GM23338 (cell line): ENCODE measurements at regions not wholly inside any gene's neighbourhood (a gene's known extent, or its start where the extent isn't known, plus 50 kb on each side); places are given as distances from the start of the nearest gene placed in this dataset.

Source experiments
- ATAC-seq: fragments of 200-7000 bp; cut with Tn5 transposase; 3 replicates; pipeline ENCODE4 v1.9.1; 2020
- DNase-seq: peaks from one replicate; pipeline ENCODE4 v3.0.0-alpha.2; 2015; ENCODE audit warnings: low spot score
- H2AFZ ChIP-seq: fragments of 200-600 bp; sonication (generic); 2 replicates; pipeline ENCODE4 v1.8.0; 2016; ENCODE audit warnings: antibody characterized with exemption, mild to moderate bottlenecking, moderate library complexity
- H3F3A ChIP-seq: fragments of 200-600 bp; sonication (generic); replicated peaks from 2 replicates; pipeline ENCODE4 v1.8.0; 2017; ENCODE audit warnings: antibody characterized with exemption, mixed run types, low read depth
- H3K27ac ChIP-seq: fragments of 200-600 bp; sonication (generic); 2 replicates; pipeline ENCODE4 v1.6.1; 2016; ENCODE audit warnings: low read depth
- H3K27me3 ChIP-seq: fragments of 200-600 bp; sonication (generic); 2 replicates; pipeline ENCODE4 v1.8.0; 2016; ENCODE audit warnings: mild to moderate bottlenecking, mixed run types, moderate library complexity; ENCODE audit not compliant: insufficient read depth
- H3K36me3 ChIP-seq: fragments of 200-600 bp; sonication (generic); 2 replicates; pipeline ENCODE4 v1.8.0; 2016; ENCODE audit warnings: mild to moderate bottlenecking; ENCODE audit not compliant: insufficient read depth
- H3K4me1 ChIP-seq: fragments of 200-600 bp; sonication (generic); 2 replicates; pipeline ENCODE4 v1.8.0; 2016; ENCODE audit warnings: mild to moderate bottlenecking, moderate library complexity; ENCODE audit not compliant: insufficient read depth
- H3K4me2 ChIP-seq: fragments of 200-600 bp; sonication (generic); 2 replicates; pipeline ENCODE4 v1.7.1; 2017; ENCODE audit warnings: mixed run types
- H3K4me3 ChIP-seq: fragments of 200-600 bp; sonication (generic); 2 replicates; pipeline ENCODE4 v1.6.1; 2016; ENCODE audit warnings: mixed run types
- H3K79me2 ChIP-seq: fragments of 200-600 bp; sonication (generic); replicated peaks from 2 replicates; pipeline ENCODE4 v1.8.0; 2017; ENCODE audit warnings: mild to moderate bottlenecking; ENCODE audit not compliant: insufficient read depth
- H3K9me2 ChIP-seq: fragments of 200-600 bp; sonication (generic); 2 replicates; pipeline ENCODE4 v1.8.0; 2017; ENCODE audit not compliant: insufficient read depth
- H4K20me1 ChIP-seq: fragments of 200-600 bp; sonication (generic); replicated peaks from 2 replicates; pipeline ENCODE4 v1.8.0; 2017; ENCODE audit warnings: mild to moderate bottlenecking; ENCODE audit not compliant: insufficient read depth
- H3K27ac Mint-ChIP-seq: 2 replicates; pipeline ENCODE4 v1.8.0; 2020; ENCODE audit warnings: inconsistent platforms, mild to moderate bottlenecking, moderate library complexity, mixed read lengths
- H3K27me3 Mint-ChIP-seq: 3 replicates; pipeline ENCODE4 v1.8.0; 2022; ENCODE audit warnings: low read depth, mild to moderate bottlenecking, moderate library complexity, mixed read lengths, inconsistent platforms; ENCODE audit not compliant: insufficient read depth, poor library complexity
- H3K36me3 Mint-ChIP-seq: 3 replicates; pipeline ENCODE4 v1.8.0; 2021; ENCODE audit warnings: low read depth, mild to moderate bottlenecking, inconsistent platforms, moderate library complexity, mixed read lengths
- H3K4me1 Mint-ChIP-seq: 3 replicates; pipeline ENCODE4 v1.8.0; 2020; ENCODE audit warnings: mild to moderate bottlenecking, inconsistent platforms, mixed read lengths
- H3K4me3 Mint-ChIP-seq: 3 replicates; pipeline ENCODE4 v1.8.0; 2021; ENCODE audit warnings: moderate library complexity, mild to moderate bottlenecking, inconsistent platforms, mixed read lengths
- H3K9me3 Mint-ChIP-seq: 3 replicates; pipeline ENCODE4 v1.8.0; 2020; ENCODE audit warnings: moderate library complexity, mild to moderate bottlenecking, inconsistent platforms, mixed read lengths
- CREB1 ChIP-seq: fragments of 250-450 bp; sonication (Bioruptor Pico); IDR thresholded peaks from 2 replicates; pipeline ENCODE4 v1.5.0; 2020; ENCODE audit warnings: low read depth, mild to moderate bottlenecking, moderate library complexity
- CTCF ChIP-seq, 2 experiments: fragments of 200-600 bp in 1 of 2; sonication (generic) in 1 of 2; conservative IDR thresholded peaks; 2 replicates each; pipeline versions ENCODE4 v1.5.1 to v1.6.1; 2016 to 2017; ENCODE audit warnings: antibody characterized with exemption in 2 of 2, low read depth in 2 of 2, mild to moderate bottlenecking in 2 of 2, moderate library complexity in 1 of 2
- ETS1 ChIP-seq: IDR thresholded peaks from 2 replicates; pipeline ENCODE4 v1.6.1; 2016; ENCODE audit warnings: antibody characterized with exemption
- EZH2 ChIP-seq: fragments of 200-600 bp; sonication (generic); IDR thresholded peaks from one replicate; pipeline ENCODE4 v1.8.0; 2017; ENCODE audit warnings: antibody characterized with exemption, mild to moderate bottlenecking, low read depth; ENCODE audit not compliant: unreplicated experiment
- EZH2phosphoT487 ChIP-seq: fragments of 200-600 bp; sonication (generic); IDR thresholded peaks from one replicate; pipeline ENCODE4 v1.8.1; 2018; ENCODE audit warnings: antibody characterized with exemption; ENCODE audit not compliant: unreplicated experiment
- JUNB ChIP-seq: IDR thresholded peaks from one replicate; pipeline ENCODE4 v1.6.1; 2016; ENCODE audit warnings: antibody characterized with exemption; ENCODE audit not compliant: unreplicated experiment
- NANOG ChIP-seq: IDR thresholded peaks from 2 replicates; pipeline ENCODE4 v1.6.1; 2016; ENCODE audit warnings: antibody characterized with exemption, borderline replicate concordance
- POLR2AphosphoS5 ChIP-seq: IDR thresholded peaks from 2 replicates; pipeline ENCODE4 v1.6.1; 2016; ENCODE audit warnings: antibody characterized with exemption, low read depth
- REST ChIP-seq: IDR thresholded peaks from one replicate; pipeline ENCODE4 v1.6.1; 2018; ENCODE audit warnings: antibody characterized with exemption; ENCODE audit not compliant: unreplicated experiment
- STAT1 ChIP-seq: IDR thresholded peaks from one replicate; pipeline ENCODE4 v1.6.1; 2016; ENCODE audit warnings: antibody characterized with exemption; ENCODE audit not compliant: unreplicated experiment
- ZNF114 ChIP-seq: fragments of 250-450 bp; sonication (Bioruptor Pico); IDR thresholded peaks from 2 replicates; pipeline ENCODE4 v1.5.0; 2020; ENCODE audit warnings: mild to moderate bottlenecking, moderate library complexity
- ZNF331 ChIP-seq: fragments of 250-450 bp; sonication (Bioruptor Pico); IDR thresholded peaks from 2 replicates; pipeline ENCODE4 v1.5.0; 2020; ENCODE audit warnings: low read depth, mild to moderate bottlenecking, moderate library complexity
- ZNF462 ChIP-seq: fragments of 250-450 bp; sonication (Bioruptor Pico); IDR thresholded peaks from 2 replicates; pipeline ENCODE4 v1.5.0; 2020; ENCODE audit warnings: mild to moderate bottlenecking, moderate library complexity

GRCh38 chr1:177413982-177414596 is 243.3 kb downstream of the BRINP2 start:
- no peak overlapping the region for H3K4me3 Mint-ChIP-seq
- no peak for TF ChIP-seq JUNB
- TF ChIP-seq CREB1 (CRISPR knock-in tag) = no peak
- TF ChIP-seq STAT1 = no peak
- no peak for TF ChIP-seq REST
- no peak for TF ChIP-seq ZNF462 (CRISPR knock-in tag)
- TF ChIP-seq NANOG = no peak
- no peak for TF ChIP-seq ZNF114 (CRISPR knock-in tag)
- TF ChIP-seq EZH2 = no peak
- no peak for TF ChIP-seq POLR2AphosphoS5
- TF ChIP-seq CTCF (conservative IDR thresholded peaks at IDR 0.05; ENCODE audit: low read depth in 2 of 2) = no peak
- no peak for TF ChIP-seq EZH2phosphoT487
- TF ChIP-seq ETS1 = no peak
- no peak for TF ChIP-seq ZNF331 (CRISPR knock-in tag)
- Histone ChIP-seq H3K27me3 (no peaks in the 10 kb centered on the region), H3K4me2 (peak overlapping the region; percentile 59; the same call in 1 of the 2 replicates), H3F3A (no peaks in the 10 kb centered on the region), H3K9me2 (peaks cover 11% of the 10 kb centered on the region; the same call in 1 of the 2 replicates), H3K36me3 (no peaks in the 10 kb centered on the region), H3K4me1 (peaks cover 6% of the 10 kb centered on the region; the same call in 1 of the 2 replicates), H3K27ac (no peak overlapping the region), H3K79me2 (no peaks in the 10 kb centered on the region), H2AFZ (peak overlapping the region; percentile 81), H4K20me1 (no peaks in the 10 kb centered on the region), H3K4me3 (no peak overlapping the region)
- H3K36me3 Mint-ChIP-seq = no peaks in the 10 kb centered on the region
- H3K27me3 Mint-ChIP-seq = no peaks in the 10 kb centered on the region
- DNase-seq (peak; percentile 4), ATAC-seq (peak; percentile 75)
- peaks cover 5% of the 10 kb centered on the region for H3K4me1 Mint-ChIP-seq
- no peaks in the 10 kb centered on the region for H3K9me3 Mint-ChIP-seq
- H3K27ac Mint-ChIP-seq = no peak overlapping the region; the same call in 1 of the 2 replicates
